ENCODE measurements at regions not wholly inside any gene's neighbourhood (a gene's known extent, or its start where the extent isn't known, plus 50 kb on each side); places are given as distances from the start of the nearest gene placed in this dataset.

DNA sequence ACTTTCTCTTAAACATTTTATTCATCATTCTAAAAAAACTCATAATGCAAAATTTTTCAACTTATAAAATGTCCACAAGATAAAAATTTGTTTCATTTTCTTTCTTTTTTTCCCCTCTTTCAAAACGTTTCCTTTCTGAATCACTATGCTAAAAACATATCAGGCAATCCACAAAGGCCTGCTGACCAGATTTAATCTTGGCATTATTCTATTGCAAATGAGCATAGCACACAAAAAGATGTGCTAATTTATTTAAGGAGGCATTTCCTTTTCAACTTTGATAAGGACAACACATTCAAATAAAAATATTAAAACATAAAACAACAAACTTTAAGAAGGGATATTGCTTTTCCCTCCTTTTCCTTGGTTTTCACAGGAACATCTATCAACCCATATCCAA is 215.3 kb upstream of the FOXD3 start:
- DNase-seq: no peak
- 30 to 33% methylated on average over 1 of the region's 1 CpG for WGBS, 2 donors
- Histone ChIP-seq H3K9me3 (no peaks in the 10 kb centered on the region), H3K4me1 (no peaks in the 10 kb centered on the region), H3K27ac (no peak overlapping the region), H3K4me3 (no peak overlapping the region), H3K27me3 (no peaks in the 10 kb centered on the region), H3K36me3 (ENCODE audit: low read depth, missing control alignments) (no peaks in the 10 kb centered on the region)
- intact Hi-C loops (cut with DNase I; ENCODE audit: low total_unique reads): no loop called here
- TF ChIP-seq POLR2A (IDR thresholded peaks at IDR 0.05): no peak
- TF ChIP-seq, protein P1, sequence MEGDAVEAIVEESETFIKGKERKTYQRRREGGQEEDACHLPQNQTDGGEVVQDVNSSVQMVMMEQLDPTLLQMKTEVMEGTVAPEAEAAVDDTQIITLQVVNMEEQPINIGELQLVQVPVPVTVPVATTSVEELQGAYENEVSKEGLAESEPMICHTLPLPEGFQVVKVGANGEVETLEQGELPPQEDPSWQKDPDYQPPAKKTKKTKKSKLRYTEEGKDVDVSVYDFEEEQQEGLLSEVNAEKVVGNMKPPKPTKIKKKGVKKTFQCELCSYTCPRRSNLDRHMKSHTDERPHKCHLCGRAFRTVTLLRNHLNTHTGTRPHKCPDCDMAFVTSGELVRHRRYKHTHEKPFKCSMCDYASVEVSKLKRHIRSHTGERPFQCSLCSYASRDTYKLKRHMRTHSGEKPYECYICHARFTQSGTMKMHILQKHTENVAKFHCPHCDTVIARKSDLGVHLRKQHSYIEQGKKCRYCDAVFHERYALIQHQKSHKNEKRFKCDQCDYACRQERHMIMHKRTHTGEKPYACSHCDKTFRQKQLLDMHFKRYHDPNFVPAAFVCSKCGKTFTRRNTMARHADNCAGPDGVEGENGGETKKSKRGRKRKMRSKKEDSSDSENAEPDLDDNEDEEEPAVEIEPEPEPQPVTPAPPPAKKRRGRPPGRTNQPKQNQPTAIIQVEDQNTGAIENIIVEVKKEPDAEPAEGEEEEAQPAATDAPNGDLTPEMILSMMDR (IDR thresholded peaks at IDR 0.05): no peak

DNA sequence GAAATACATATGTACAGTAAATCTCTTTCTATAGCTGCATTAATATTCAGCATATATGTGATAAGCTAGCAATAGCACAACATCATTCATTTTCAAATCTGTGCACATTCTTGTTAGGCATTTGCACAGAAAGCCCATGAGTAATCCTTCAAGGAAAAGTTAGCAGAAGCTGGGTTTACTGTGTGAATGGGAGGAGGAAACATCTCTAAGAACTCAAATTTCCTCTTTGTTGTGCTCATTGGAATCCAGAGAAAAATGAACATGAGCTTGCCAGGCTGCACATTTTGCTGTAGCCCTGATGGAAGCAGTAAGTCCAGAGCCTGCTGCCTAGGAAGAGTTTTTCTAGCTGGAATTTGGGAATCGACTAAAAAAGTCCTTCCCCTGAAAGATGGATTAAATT is 214.2 kb upstream of the FOXD3 start:
- DNase-seq: no peak
- Histone ChIP-seq H3K9me3 (no peaks in the 10 kb centered on the region), H3K27me3 (no peaks in the 10 kb centered on the region), H3K36me3 (ENCODE audit: low read depth, missing control alignments) (no peaks in the 10 kb centered on the region), H3K27ac (no peak overlapping the region), H3K4me1 (no peaks in the 10 kb centered on the region), H3K4me3 (no peak overlapping the region)
- WGBS, 2 donors: 33 to 50% methylated on average over 1 of the region's 1 CpG
- TF ChIP-seq, protein P1 (IDR thresholded peaks at IDR 0.05): no peak
- TF ChIP-seq POLR2A (IDR thresholded peaks at IDR 0.05): no peak
- intact Hi-C loops (cut with DNase I; ENCODE audit: low total_unique reads): no loop called here

DNA sequence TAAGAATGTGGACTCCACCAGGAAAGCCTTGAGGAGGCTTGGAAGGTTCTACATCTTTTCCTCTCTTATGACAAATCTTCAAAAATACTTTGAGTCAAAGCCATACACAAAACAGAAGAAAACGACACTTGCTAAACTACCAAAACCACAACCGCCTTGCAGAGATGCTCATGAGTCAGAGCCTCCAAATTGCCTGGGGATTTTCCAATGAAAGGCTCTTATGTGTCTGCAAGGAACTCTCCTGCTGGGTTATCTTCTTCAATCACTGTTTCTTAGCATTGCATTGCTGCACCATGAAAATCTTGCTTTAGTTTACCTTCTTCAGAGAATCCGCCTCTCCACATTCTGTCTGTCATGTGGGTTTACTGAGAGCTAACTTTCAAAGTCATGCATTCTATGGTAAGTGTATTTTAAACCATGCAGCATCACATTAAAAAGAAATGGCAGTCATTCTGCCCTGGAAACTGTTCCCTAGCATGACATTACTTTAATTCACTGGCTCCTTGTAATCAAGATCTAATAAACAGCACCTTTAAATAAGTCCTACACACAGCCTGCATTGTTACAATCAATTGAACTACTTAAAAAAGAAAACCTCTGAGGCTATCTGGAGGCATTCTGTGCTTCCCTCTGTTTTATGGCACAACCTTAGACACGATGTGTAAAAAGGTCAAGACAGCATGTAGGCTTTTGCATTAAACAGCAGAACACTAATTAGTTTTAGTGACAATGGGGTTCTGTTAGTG is 210.0 kb upstream of the FOXD3 start:
- no peak overlapping the region for H3K27ac ChIP-seq
- no peaks in the 10 kb centered on the region for H3K4me1 ChIP-seq
- no peak overlapping the region for H3K4me3 ChIP-seq
- intact Hi-C loops (cut with DNase I; ENCODE audit: low total_unique reads): no loop called here
- no peaks in the 10 kb centered on the region for H3K9me3 ChIP-seq
- TF ChIP-seq POLR2A (IDR thresholded peaks at IDR 0.05): no peak
- TF ChIP-seq, protein P1 (IDR thresholded peaks at IDR 0.05): no peak
- no peaks in the 10 kb centered on the region for H3K27me3 ChIP-seq
- no peak for DNase-seq
- WGBS, 2 donors: 75 to 78% methylated on average over 4 of the region's 4 CpGs
- no peaks in the 10 kb centered on the region for H3K36me3 ChIP-seq (ENCODE audit: low read depth, missing control alignments)

DNA sequence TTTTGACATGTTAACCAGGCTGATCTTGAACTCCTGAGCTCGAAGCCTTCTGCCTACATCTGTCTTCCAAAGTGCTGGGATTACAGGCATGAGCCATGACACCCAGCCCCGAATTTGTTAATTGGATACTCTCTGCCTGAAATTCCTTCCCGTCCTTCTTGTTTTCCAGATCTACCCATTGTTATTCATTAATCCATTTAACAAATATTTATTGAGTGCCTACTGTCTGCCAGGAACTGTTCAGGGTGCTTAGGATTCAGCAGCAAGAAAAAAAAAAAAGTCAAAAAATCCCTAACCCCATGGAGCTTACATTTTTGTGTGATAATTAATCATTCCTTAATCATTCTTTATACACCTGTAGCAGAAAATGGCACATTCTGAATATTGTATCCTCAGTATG is 206.8 kb upstream of the FOXD3 start:
- intact Hi-C loops (cut with DNase I; ENCODE audit: low total_unique reads): no loop called here

More for the DNA sequence above, 206.8 kb upstream of the FOXD3 start:
- no peaks in the 10 kb centered on the region for H3K4me1 ChIP-seq
- no peak overlapping the region for H3K27ac ChIP-seq
- H3K36me3 ChIP-seq (ENCODE audit: low read depth, missing control alignments): no peaks in the 10 kb centered on the region
- 78 to 88% methylated on average over 3 of the region's 3 CpGs for WGBS, 2 donors
- H3K9me3 ChIP-seq: no peaks in the 10 kb centered on the region
- no peak overlapping the region for H3K4me3 ChIP-seq
- DNase-seq: no peak
- TF ChIP-seq, protein P1 (IDR thresholded peaks at IDR 0.05): no peak
- no peak for TF ChIP-seq POLR2A (IDR thresholded peaks at IDR 0.05)
- no peaks in the 10 kb centered on the region for H3K27me3 ChIP-seq

Measured in testis (tissue), 2 donors.